B cell (primary cell): ENCODE measurements at regions not wholly inside any gene's neighbourhood (a gene's known extent, or its start where the extent isn't known, plus 50 kb on each side); places are given as distances from the start of the nearest gene placed in this dataset.

Source experiments
- ATAC-seq: fragments of 200-7000 bp; cut with Tn5 transposase; one replicate; pipeline ENCODE4 v1.10.0; 2021; ENCODE audit warnings: low read depth, mild to moderate bottlenecking, moderate number of reproducible peaks, moderate library complexity
- CTCF ChIA-PET: fragments of 350-600 bp; sonication (Branson Sonifier 250); formaldehyde crosslinking; loops from one replicate; lab custom pipeline; 2021; ENCODE audit warnings: antibody characterized with exemption, inconsistent platforms; lab: Charles Lee
- POLR2A ChIA-PET: fragments of 350-600 bp; sonication (Branson Sonifier 250); formaldehyde crosslinking; loops from one replicate; lab custom pipeline; 2021; ENCODE audit warnings: antibody characterized with exemption; lab: Charles Lee
- DNase-seq: peaks from one replicate; pipeline ENCODE4 v3.0.0; 2013
- H2AFZ ChIP-seq: 2 replicates; pipeline ENCODE4 v1.6.1; 2012; ENCODE audit warnings: mild to moderate bottlenecking, low read depth, low read length; ENCODE audit not compliant: insufficient read depth, poor library complexity, severe bottlenecking
- H3K27ac ChIP-seq, 2 donors: 1 replicate in 1 of 2; 2 replicates in 1 of 2; pipeline ENCODE4 v1.5.1; 2012 to 2013; ENCODE audit warnings: low read length in 2 of 2, mild to moderate bottlenecking in 2 of 2, moderate library complexity in 1 of 2
- H3K27me3 ChIP-seq, 4 experiments: fragments of 200-600 bp in 1 of 4; sonication (generic) in 1 of 4; replicated peaks in 1 of 4; 1 replicate in 2 of 4; 2 replicates in 2 of 4; pipeline versions ENCODE4 v1.6.1 to v1.7.0; 2013 to 2016; ENCODE audit warnings: low read length in 3 of 4, mild to moderate bottlenecking in 2 of 4, mixed read lengths in 1 of 4, moderate library complexity in 1 of 4; ENCODE audit not compliant: insufficient read depth in 4 of 4, control insufficient read depth in 3 of 4; ENCODE audit errors: control extremely low read depth in 1 of 4
- H3K36me3 ChIP-seq, 2 experiments: replicated peaks in 1 of 2; 1 replicate in 1 of 2; 2 replicates in 1 of 2; pipeline versions ENCODE4 v1.6.1 to v1.7.1; 2013; ENCODE audit warnings: low read length in 1 of 2; ENCODE audit not compliant: insufficient read depth in 2 of 2, control insufficient read depth in 1 of 2; ENCODE audit errors: control extremely low read depth in 1 of 2, extremely low read depth in 1 of 2
- H3K4me1 ChIP-seq, 2 donors: fragments of 200-600 bp in 1 of 2; sonication (generic) in 1 of 2; 1 replicate in 1 of 2; 2 replicates in 1 of 2; pipeline versions ENCODE4 v1.5.1 to v1.6.1; 2013 to 2017; ENCODE audit warnings: low read length in 2 of 2; ENCODE audit not compliant: control insufficient read depth in 2 of 2, insufficient read depth in 2 of 2
- H3K4me2 ChIP-seq: replicated peaks from 2 replicates; pipeline ENCODE3; 2012; ENCODE audit warnings: mild to moderate bottlenecking, low read depth, low read length; ENCODE audit not compliant: poor library complexity, severe bottlenecking
- H3K4me3 ChIP-seq, 5 experiments: fragments of 200-600 bp in 1 of 5; sonication (generic) in 1 of 5; 1 replicate in 3 of 5; 2 replicates in 2 of 5; pipeline versions ENCODE4 v1.5.1 to v1.7.0; 2011 to 2016; ENCODE audit warnings: low read length in 4 of 5, mild to moderate bottlenecking in 4 of 5, low read depth in 2 of 5, control low read depth in 1 of 5, moderate library complexity in 1 of 5; ENCODE audit not compliant: insufficient read depth in 1 of 5; ENCODE audit errors: control extremely low read depth in 1 of 5, extremely low read depth in 1 of 5
- H3K79me2 ChIP-seq: fragments of 200-600 bp; sonication (generic); one replicate; pipeline ENCODE4 v1.6.0; 2016; ENCODE audit warnings: low read length; ENCODE audit not compliant: control insufficient read depth, insufficient read depth
- H3K9ac ChIP-seq: fragments of 200-600 bp; sonication (generic); 2 replicates; pipeline ENCODE4 v1.6.1; 2017; ENCODE audit warnings: mild to moderate bottlenecking, low read length, moderate library complexity
- H3K9me3 ChIP-seq, 3 donors: one replicate each; pipeline versions ENCODE4 v1.6.1 to v1.7.1; 2013; ENCODE audit warnings: low read length in 2 of 3; ENCODE audit not compliant: control insufficient read depth in 2 of 3, insufficient read depth in 1 of 3; ENCODE audit errors: control extremely low read depth in 1 of 3
- H4K20me1 ChIP-seq: 2 replicates; pipeline ENCODE4 v1.6.0; 2012; ENCODE audit warnings: mild to moderate bottlenecking, low read length; ENCODE audit not compliant: insufficient read depth, control insufficient read depth, poor library complexity, severe bottlenecking
- H3K27ac Mint-ChIP-seq: one replicate; pipeline ENCODE4 v1.8.0; 2021; ENCODE audit warnings: mixed read lengths
- H3K27me3 Mint-ChIP-seq: one replicate; pipeline ENCODE4 v1.8.0; 2021; ENCODE audit warnings: mixed read lengths
- H3K4me1 Mint-ChIP-seq: one replicate; pipeline ENCODE4 v1.8.0; 2021; ENCODE audit warnings: mixed read lengths
- H3K4me3 Mint-ChIP-seq: one replicate; pipeline ENCODE4 v1.8.0; 2021; ENCODE audit warnings: mixed read lengths
- H3K9me3 Mint-ChIP-seq: one replicate; pipeline ENCODE4 v1.8.0; 2022; ENCODE audit warnings: mixed read lengths; ENCODE audit not compliant: insufficient read depth
- CTCF ChIP-seq: fragments of 200-600 bp; IDR thresholded peaks from one replicate; pipeline ENCODE4 v1.8.0; 2022; ENCODE audit warnings: antibody characterized with exemption, mild to moderate bottlenecking
- EZH2 ChIP-seq: IDR thresholded peaks from 2 replicates; pipeline ENCODE4 v1.6.1; 2012; ENCODE audit warnings: borderline replicate concordance, low read depth, mild to moderate bottlenecking, moderate library complexity, low read length; ENCODE audit not compliant: insufficient read depth, poor library complexity, severe bottlenecking
- WGBS: methylation state at CpG from one replicate; pipeline ENCODE4 v1.1.5; 2013; ENCODE audit warnings: missing lambda C conversion rate; ENCODE audit not compliant: insufficient coverage; 5-methylcytosine and 5-hydroxymethylcytosine counted together
- intact Hi-C: fragments of 100-400 bp; cut with micrococcal nuclease; formaldehyde crosslinking; loops from one replicate; pipeline ENCODE4 v1.10.0; 2022

DNA sequence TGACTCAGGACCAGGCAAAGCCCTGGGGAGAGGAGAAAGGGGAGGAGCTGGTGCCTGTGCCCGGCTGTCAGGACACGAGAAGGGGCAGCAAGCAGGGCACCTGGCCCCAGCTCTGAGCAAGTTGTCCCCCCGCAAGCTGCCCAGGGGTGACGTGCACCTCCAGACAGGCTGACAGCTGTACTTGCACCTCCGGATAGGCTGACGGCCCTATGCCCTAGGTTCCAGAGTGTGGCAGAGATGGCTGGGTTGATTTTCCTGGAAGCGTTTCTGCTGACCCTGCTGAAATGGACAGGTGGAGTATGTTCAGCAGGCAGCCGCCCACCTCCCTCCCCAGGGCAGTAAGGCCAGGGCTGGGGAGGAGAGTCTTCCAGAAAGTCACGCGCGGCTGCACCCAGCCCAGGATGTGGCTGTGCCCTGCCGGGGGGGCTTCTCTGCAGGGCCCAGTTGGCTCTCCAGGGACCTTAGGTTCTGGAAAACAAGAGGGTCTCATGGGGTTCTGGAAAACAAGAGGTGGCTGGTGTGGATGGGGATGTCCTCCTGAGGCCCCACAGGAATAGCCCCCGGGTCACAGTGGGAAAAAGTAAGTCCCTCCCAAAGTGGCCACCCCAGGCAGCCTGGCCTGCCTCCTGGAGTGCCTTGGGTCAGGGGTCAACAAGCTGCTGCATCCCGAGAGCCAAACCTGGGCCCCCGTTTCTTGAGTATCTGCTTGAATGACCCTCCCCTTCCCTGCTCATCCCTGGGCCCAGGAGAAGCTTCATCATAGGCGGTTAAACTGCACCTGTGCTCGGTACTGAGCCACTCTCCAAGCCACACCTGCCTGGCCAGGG lies 71.4 kb upstream of the OTOS start:
- Histone ChIP-seq H3K36me3 (no peaks in the 10 kb centered on the region), H3K79me2 (no peaks in the 10 kb centered on the region), H3K4me3 (no peak overlapping the region), H3K4me1 (no peaks in the 10 kb centered on the region), H2AFZ (no peak overlapping the region), H3K27ac (no peak overlapping the region), H3K4me2 (no peak overlapping the region), H3K9me3 (peaks cover 0 to 9% (median 0%) of the 10 kb centered on the region in 3 donors), H3K9ac (no peak overlapping the region), H4K20me1 (no peaks in the 10 kb centered on the region), H3K27me3 (peaks cover 0 to 2% (median 0%) of the 10 kb centered on the region in 4 experiments)
- TF ChIP-seq EZH2 (no peak), CTCF (no peak)
- POLR2A ChIA-PET, result no interaction called here
- 88% methylated on average over 16 of the region's 17 CpGs for WGBS
- Mint-ChIP-seq H3K9me3 (no peaks in the 10 kb centered on the region), H3K4me3 (no peak overlapping the region), H3K27me3 (no peaks in the 10 kb centered on the region), H3K4me1 (no peaks in the 10 kb centered on the region), H3K27ac (no peak overlapping the region)
- ATAC-seq (no peak), DNase-seq (no peak)
- CTCF ChIA-PET, result no interaction called here
- intact Hi-C loops, result no loop called here

GRCh38 chr2:240212425-240213225 lies 72.2 kb upstream of the OTOS start:
- Histone ChIP-seq H2AFZ (no peak overlapping the region), H4K20me1 (no peaks in the 10 kb centered on the region), H3K27me3 (peaks cover 0 to 2% (median 0%) of the 10 kb centered on the region in 4 experiments), H3K9ac (no peak overlapping the region), H3K4me2 (no peak overlapping the region), H3K79me2 (no peaks in the 10 kb centered on the region), H3K36me3 (no peaks in the 10 kb centered on the region), H3K9me3 (peaks cover 0 to 9% (median 0%) of the 10 kb centered on the region in 3 donors), H3K4me3 (no peak overlapping the region), H3K27ac (no peak overlapping the region), H3K4me1 (no peaks in the 10 kb centered on the region)
- ATAC-seq (no peak), DNase-seq (no peak)
- intact Hi-C loops, result no loop called here
- WGBS, result 88% methylated on average over 9 of the region's 17 CpGs
- no peaks in the 10 kb centered on the region for H3K9me3 Mint-ChIP-seq
- no peaks in the 10 kb centered on the region for H3K4me1 Mint-ChIP-seq
- no peak overlapping the region for H3K4me3 Mint-ChIP-seq
- CTCF ChIA-PET, result no interaction called here
- POLR2A ChIA-PET, result no interaction called here
- H3K27ac Mint-ChIP-seq, result no peak overlapping the region
- no peaks in the 10 kb centered on the region for H3K27me3 Mint-ChIP-seq
- TF ChIP-seq EZH2, result no peak
- TF ChIP-seq CTCF, result no peak
